Tibial nerve (tissue), 4 donors: ENCODE measurements at regions not wholly inside any gene's neighbourhood (a gene's known extent, or its start where the extent isn't known, plus 50 kb on each side); places are given as distances from the start of the nearest gene placed in this dataset.

Source experiments
- DNase-seq, 2 donors: peaks; one replicate each; pipeline ENCODE4 v3.0.0-alpha.2; 2019; ENCODE audit warnings: low spot score in 2 of 2
- H3K27ac ChIP-seq, 4 donors: fragments of 200-600 bp; sonication (generic) in 3 of 4; one replicate each; pipeline ENCODE4 v1.5.1; 2017 to 2019; ENCODE audit warnings: mild to moderate bottlenecking in 1 of 4
- H3K27me3 ChIP-seq, 2 donors: fragments of 200-600 bp; sonication (generic) in 1 of 2; one replicate each; pipeline versions ENCODE4 v1.5.1 to v1.6.0; 2017 to 2019
- H3K36me3 ChIP-seq, 3 donors: fragments of 200-600 bp; sonication (generic); one replicate each; pipeline ENCODE4 v1.5.1; 2018 to 2019
- H3K4me1 ChIP-seq, 4 donors: fragments of 200-600 bp; sonication (generic) in 3 of 4; one replicate each; pipeline ENCODE4 v1.5.1; 2017 to 2019
- H3K4me3 ChIP-seq, 4 donors: fragments of 200-600 bp; sonication (generic) in 3 of 4; one replicate each; pipeline ENCODE4 v1.5.1; 2017 to 2019; ENCODE audit warnings: mild to moderate bottlenecking in 1 of 4, moderate library complexity in 1 of 4
- H3K9me3 ChIP-seq, 4 donors: fragments of 200-600 bp; sonication (generic) in 3 of 4; one replicate each; pipeline ENCODE4 v1.5.1; 2017 to 2019
- EP300 ChIP-seq, 2 donors: sonication (generic); formaldehyde crosslinking; IDR thresholded peaks; one replicate each; pipeline ENCODE4 v1.6.1; 2017; ENCODE audit warnings: antibody characterized with exemption in 2 of 2, mild to moderate bottlenecking in 1 of 2
- POLR2A ChIP-seq, 2 donors: fragments of 450-650 bp; IDR thresholded peaks; one replicate each; pipeline ENCODE4 v1.6.1; 2017; ENCODE audit warnings: antibody characterized with exemption in 2 of 2, mild to moderate bottlenecking in 2 of 2, moderate library complexity in 2 of 2
- WGBS, 2 donors: methylation state at CpG; one replicate each; pipeline ENCODE4 v1.1.5; 2018; 5-methylcytosine and 5-hydroxymethylcytosine counted together
- TF ChIP-seq, protein P1 (sequence below), 5 experiments: fragments of 200-600 bp in 3 of 5; fragments of 450-650 bp in 2 of 5; sonication (generic) in 3 of 5; IDR thresholded peaks; one replicate each; pipeline ENCODE4 v1.5.1; 2016 to 2019; ENCODE audit warnings: antibody characterized with exemption in 5 of 5, mild to moderate bottlenecking in 3 of 5, moderate library complexity in 2 of 5

DNA sequence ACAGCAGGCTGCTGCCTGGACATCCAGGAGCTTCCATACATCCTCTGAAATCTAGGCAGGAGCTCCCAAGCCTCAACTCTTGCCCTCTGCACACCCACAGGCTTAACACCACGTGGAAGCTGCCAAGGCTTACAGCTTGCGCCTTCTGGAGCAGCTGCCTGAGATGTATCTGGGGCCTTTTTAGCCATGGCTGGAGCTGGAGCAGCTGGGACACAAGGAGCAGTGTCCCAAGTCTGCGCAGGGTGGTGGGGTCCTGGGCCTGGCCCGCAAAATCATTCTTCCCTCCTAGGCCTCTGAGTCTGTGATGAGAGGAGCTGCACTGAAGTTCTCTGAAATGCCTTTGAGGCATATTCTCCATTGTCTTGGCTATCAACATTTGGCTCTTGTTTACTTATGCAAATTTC, 255.0 kb downstream of the DLL1 start:
- WGBS, 2 donors: 78% methylated on average over 4 of the region's 4 CpGs
- no peak for DNase-seq
- Histone ChIP-seq H3K27me3 (no peaks in the 10 kb centered on the region), H3K9me3 (peaks cover 0 to 21% (median 0%) of the 10 kb centered on the region in 4 donors), H3K4me3 (no peak overlapping the region), H3K27ac (no peak overlapping the region), H3K4me1 (no peaks in the 10 kb centered on the region), H3K36me3 (no peaks in the 10 kb centered on the region)
- TF ChIP-seq EP300 (IDR thresholded peaks at IDR 0.05): no peak
- TF ChIP-seq, protein P1, sequence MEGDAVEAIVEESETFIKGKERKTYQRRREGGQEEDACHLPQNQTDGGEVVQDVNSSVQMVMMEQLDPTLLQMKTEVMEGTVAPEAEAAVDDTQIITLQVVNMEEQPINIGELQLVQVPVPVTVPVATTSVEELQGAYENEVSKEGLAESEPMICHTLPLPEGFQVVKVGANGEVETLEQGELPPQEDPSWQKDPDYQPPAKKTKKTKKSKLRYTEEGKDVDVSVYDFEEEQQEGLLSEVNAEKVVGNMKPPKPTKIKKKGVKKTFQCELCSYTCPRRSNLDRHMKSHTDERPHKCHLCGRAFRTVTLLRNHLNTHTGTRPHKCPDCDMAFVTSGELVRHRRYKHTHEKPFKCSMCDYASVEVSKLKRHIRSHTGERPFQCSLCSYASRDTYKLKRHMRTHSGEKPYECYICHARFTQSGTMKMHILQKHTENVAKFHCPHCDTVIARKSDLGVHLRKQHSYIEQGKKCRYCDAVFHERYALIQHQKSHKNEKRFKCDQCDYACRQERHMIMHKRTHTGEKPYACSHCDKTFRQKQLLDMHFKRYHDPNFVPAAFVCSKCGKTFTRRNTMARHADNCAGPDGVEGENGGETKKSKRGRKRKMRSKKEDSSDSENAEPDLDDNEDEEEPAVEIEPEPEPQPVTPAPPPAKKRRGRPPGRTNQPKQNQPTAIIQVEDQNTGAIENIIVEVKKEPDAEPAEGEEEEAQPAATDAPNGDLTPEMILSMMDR (IDR thresholded peaks at IDR 0.05): no peak
- TF ChIP-seq POLR2A (IDR thresholded peaks at IDR 0.05): no peak

DNA sequence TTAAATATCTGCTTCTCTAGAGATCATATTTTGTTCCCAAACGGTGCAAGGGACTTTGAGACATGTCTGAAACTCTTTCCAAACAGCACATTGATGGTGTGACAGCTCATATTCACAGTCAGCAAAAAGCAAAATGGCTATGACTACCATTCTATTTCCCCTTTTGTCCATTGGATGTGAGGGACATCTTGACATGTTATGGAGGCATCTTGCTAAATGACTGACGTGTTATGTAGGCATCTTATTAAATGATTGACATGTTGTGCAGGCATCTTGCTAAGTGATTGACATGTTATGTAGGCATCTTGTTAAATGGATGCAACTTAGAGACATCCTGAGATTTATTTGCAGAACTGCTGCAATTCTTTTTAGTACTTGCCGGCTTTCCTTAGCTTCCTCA, 255.8 kb downstream of the DLL1 start:
- Histone ChIP-seq H3K27ac (no peak overlapping the region), H3K9me3 (peaks cover 0 to 21% (median 0%) of the 10 kb centered on the region in 4 donors), H3K36me3 (no peaks in the 10 kb centered on the region), H3K4me3 (no peak overlapping the region), H3K4me1 (no peaks in the 10 kb centered on the region), H3K27me3 (no peaks in the 10 kb centered on the region)
- DNase-seq: no peak
- WGBS, 2 donors: 85 to 92% methylated on average over 3 of the region's 3 CpGs
- TF ChIP-seq, protein P1 (IDR thresholded peaks at IDR 0.05): no peak
- TF ChIP-seq EP300 (IDR thresholded peaks at IDR 0.05) (no peak), POLR2A (IDR thresholded peaks at IDR 0.05) (no peak)

DNA sequence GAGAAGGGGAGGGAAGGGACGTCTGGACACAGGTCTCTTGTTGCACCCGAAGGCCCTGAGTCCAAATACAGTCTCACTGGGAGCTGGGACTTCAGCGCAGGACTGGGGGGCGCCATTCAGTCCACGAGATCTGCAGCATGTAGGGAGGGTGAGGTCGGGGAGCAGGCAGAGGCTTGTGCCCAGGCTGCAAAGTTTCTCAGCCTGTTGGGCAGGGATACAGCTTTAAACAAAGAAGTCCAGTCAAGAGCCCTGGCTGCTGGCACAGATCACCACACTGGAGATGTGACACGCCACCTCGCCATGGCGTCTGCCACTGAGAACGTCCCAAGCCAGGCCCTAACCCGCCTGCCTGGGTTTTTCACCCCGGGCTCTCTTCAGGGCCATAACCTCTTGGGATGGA, 256.6 kb downstream of the DLL1 start:
- DNase-seq: no peak
- no peak overlapping the region for H3K27ac ChIP-seq
- WGBS, 2 donors: 72 to 86% methylated on average over 12 of the region's 12 CpGs
- H3K4me3 ChIP-seq: no peak overlapping the region
- H3K36me3 ChIP-seq: no peaks in the 10 kb centered on the region
- H3K27me3 ChIP-seq: no peaks in the 10 kb centered on the region
- H3K9me3 ChIP-seq: peaks cover 0 to 21% (median 0%) of the 10 kb centered on the region in 4 donors
- H3K4me1 ChIP-seq: no peaks in the 10 kb centered on the region
- TF ChIP-seq, protein P1 (IDR thresholded peaks at IDR 0.05): no peak
- TF ChIP-seq POLR2A (IDR thresholded peaks at IDR 0.05) (no peak), EP300 (IDR thresholded peaks at IDR 0.05) (no peak)

DNA sequence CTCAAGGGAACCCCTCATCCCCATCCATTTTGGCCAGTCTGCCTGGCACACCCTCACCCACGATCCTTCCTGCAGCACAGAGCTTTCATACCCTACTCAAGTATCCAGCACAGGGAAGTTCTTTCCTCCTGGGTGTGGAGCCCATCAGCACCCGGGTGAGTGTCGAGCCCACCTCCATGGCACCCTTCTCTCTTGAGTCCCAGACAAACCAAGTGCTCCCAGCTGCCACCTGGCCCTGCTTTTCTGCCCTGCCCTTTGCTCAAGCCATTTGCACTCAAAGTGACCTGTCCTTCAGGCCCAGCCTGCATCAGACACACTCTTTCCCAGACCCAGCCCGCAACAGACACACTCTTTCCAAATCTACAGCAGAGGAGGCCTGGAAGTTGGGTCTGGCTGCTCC, 257.2 kb downstream of the DLL1 start:
- Histone ChIP-seq H3K27ac (no peak overlapping the region), H3K4me3 (no peak overlapping the region), H3K4me1 (no peaks in the 10 kb centered on the region), H3K27me3 (no peaks in the 10 kb centered on the region), H3K36me3 (no peaks in the 10 kb centered on the region), H3K9me3 (peaks cover 0 to 21% (median 0%) of the 10 kb centered on the region in 4 donors)
- no peak for TF ChIP-seq POLR2A (IDR thresholded peaks at IDR 0.05)
- TF ChIP-seq, protein P1 (IDR thresholded peaks at IDR 0.05): no peak
- TF ChIP-seq EP300 (IDR thresholded peaks at IDR 0.05): no peak
- WGBS, 2 donors: 89 to 93% methylated on average over 4 of the region's 4 CpGs
- DNase-seq: no peak

DNA sequence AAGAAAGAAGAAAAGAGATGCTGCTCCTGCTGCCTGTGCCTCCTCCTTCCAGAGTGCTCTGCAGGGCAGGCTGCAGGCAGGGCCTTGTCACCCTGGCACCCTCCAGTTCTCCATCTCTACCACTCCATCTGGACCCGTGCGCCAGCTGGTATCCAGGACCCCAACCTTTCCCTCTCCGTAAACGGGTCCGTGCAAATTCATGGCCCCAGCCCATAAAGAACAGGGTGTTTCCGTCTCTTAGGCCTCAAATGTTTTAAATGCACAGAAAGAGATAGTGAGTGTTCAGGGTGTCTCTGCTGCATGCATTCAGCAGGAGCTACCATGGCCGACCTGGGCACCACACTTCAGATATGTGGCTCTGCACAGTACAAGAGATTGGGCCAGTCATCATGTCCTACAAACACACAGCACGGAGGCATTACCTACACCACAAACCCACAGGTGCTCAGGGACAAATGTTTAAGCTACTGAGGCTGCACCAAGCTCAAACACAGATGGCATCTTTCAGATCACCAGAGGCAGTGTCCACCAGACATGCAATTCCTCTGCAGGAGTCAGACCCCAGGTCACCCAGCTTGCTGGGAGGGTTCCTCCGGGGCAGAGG, 258.1 kb downstream of the DLL1 start:
- WGBS, 2 donors: 93 to 96% methylated on average over 9 of the region's 9 CpGs
- DNase-seq: no peak
- Histone ChIP-seq H3K9me3 (peaks cover 0 to 21% (median 0%) of the 10 kb centered on the region in 4 donors), H3K27me3 (no peaks in the 10 kb centered on the region), H3K4me3 (no peak overlapping the region), H3K27ac (no peak overlapping the region), H3K4me1 (no peaks in the 10 kb centered on the region), H3K36me3 (no peaks in the 10 kb centered on the region)
- TF ChIP-seq EP300 (IDR thresholded peaks at IDR 0.05) (no peak), POLR2A (IDR thresholded peaks at IDR 0.05) (no peak)
- TF ChIP-seq, protein P1 (IDR thresholded peaks at IDR 0.05): no peak
